Calu3 (cell line): ENCODE measurements at regions not wholly inside any gene's neighbourhood (a gene's known extent, or its start where the extent isn't known, plus 50 kb on each side); places are given as distances from the start of the nearest gene placed in this dataset.

ENCODE experiments used
- BruUV-seq: library from RNA; stranded (reverse); fragments of 400-500 nt; replicated peaks from 2 replicates; lab custom pipeline; 2021; lab: Mats Ljungman, UMichigan
- CTCF ChIA-PET: fragments of 300-600 bp; sonication (Branson Sonifier 250); formaldehyde crosslinking; loops from one replicate; lab custom pipeline; 2022; ENCODE audit warnings: antibody characterized with exemption; lab: Charles Lee
- DNase-seq: peaks from one replicate; pipeline ENCODE4 v3.0.0; 2022
- H3K27ac Mint-ChIP-seq: one replicate; pipeline ENCODE4 v1.8.0; 2022; ENCODE audit warnings: mixed read lengths; ENCODE audit not compliant: unreplicated experiment
- H3K27me3 Mint-ChIP-seq: one replicate; pipeline ENCODE4 v1.8.0; 2022; ENCODE audit warnings: mixed read lengths; ENCODE audit not compliant: unreplicated experiment
- H3K36me3 Mint-ChIP-seq: one replicate; pipeline ENCODE4 v1.8.0; 2022; ENCODE audit warnings: mild to moderate bottlenecking, moderate library complexity, mixed read lengths; ENCODE audit not compliant: insufficient read depth, unreplicated experiment
- H3K4me1 Mint-ChIP-seq: one replicate; pipeline ENCODE4 v1.8.0; 2022; ENCODE audit warnings: mild to moderate bottlenecking, low read depth, mixed read lengths; ENCODE audit not compliant: unreplicated experiment
- H3K4me3 Mint-ChIP-seq: one replicate; pipeline ENCODE4 v1.8.0; 2022; ENCODE audit warnings: mild to moderate bottlenecking, low read depth, moderate library complexity, mixed read lengths; ENCODE audit not compliant: unreplicated experiment
- H3K9me3 Mint-ChIP-seq: one replicate; pipeline ENCODE4 v1.8.0; 2022; ENCODE audit warnings: low read depth, mixed read lengths; ENCODE audit not compliant: unreplicated experiment
- intact Hi-C: fragments of 100-400 bp; cut with micrococcal nuclease; formaldehyde crosslinking; loops from one replicate; pipeline ENCODE4 v1.10.0; 2022; ENCODE audit not compliant: unreplicated experiment
- TF ChIP-seq, protein P1 (sequence below): fragments of 200-600 bp; IDR thresholded peaks from one replicate; pipeline ENCODE4 v1.8.0; 2022; ENCODE audit warnings: antibody characterized with exemption; ENCODE audit not compliant: unreplicated experiment

DNA sequence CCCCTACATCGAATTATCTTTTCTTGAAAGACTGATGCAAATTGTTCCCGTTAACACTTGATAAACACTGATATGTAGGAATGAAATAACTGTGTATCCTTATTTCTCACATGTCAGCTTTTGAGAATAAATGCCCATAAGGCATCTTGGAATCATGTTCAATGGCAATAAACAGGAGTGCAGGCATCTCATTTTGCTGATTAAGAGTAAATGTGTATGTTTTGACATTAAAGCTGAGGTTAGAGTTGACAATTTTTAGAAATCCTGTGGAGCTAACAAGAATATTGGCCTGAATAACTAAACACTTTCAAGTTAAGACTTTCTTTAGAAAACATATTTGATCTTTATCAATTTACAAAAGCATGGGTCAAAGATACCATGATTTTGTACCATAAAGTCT lies 646.2 kb upstream of the MIR17HG start:
- no peak overlapping the region for H3K4me3 Mint-ChIP-seq

DNA sequence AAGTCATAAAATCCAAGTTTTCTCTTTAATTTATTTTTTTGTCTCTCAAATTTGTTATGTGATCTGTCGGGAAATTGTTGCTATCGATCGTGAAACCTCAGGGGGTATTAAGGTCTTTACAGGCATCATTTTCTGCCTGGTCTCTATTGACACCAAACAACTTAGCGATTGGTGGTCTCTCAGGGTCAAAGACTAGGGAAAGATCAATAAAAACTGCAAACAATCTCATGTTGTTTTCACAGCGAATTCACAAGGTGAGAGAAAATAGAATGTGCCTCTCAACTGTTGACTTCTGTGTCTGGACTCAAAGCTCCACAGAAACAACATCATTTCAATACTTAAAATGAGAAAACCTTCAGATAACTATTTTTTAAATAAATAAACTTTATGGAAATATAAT lies 645.4 kb upstream of the MIR17HG start:
- CTCF ChIA-PET = no interaction called here
- intact Hi-C loops = no loop called here
- H3K27me3 Mint-ChIP-seq = no peaks in the 10 kb centered on the region
- no peak overlapping the region for H3K27ac Mint-ChIP-seq
- H3K36me3 Mint-ChIP-seq = no peaks in the 10 kb centered on the region
- no peaks in the 10 kb centered on the region for H3K4me1 Mint-ChIP-seq
- BruUV-seq = no TSS peak
- H3K9me3 Mint-ChIP-seq = no peaks in the 10 kb centered on the region
- DNase-seq = no peak
- H3K4me3 Mint-ChIP-seq = no peak overlapping the region
- TF ChIP-seq, protein P1, sequence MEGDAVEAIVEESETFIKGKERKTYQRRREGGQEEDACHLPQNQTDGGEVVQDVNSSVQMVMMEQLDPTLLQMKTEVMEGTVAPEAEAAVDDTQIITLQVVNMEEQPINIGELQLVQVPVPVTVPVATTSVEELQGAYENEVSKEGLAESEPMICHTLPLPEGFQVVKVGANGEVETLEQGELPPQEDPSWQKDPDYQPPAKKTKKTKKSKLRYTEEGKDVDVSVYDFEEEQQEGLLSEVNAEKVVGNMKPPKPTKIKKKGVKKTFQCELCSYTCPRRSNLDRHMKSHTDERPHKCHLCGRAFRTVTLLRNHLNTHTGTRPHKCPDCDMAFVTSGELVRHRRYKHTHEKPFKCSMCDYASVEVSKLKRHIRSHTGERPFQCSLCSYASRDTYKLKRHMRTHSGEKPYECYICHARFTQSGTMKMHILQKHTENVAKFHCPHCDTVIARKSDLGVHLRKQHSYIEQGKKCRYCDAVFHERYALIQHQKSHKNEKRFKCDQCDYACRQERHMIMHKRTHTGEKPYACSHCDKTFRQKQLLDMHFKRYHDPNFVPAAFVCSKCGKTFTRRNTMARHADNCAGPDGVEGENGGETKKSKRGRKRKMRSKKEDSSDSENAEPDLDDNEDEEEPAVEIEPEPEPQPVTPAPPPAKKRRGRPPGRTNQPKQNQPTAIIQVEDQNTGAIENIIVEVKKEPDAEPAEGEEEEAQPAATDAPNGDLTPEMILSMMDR = no peak

More for the DNA sequence above, 646.2 kb upstream of the MIR17HG start:
- Mint-ChIP-seq H3K36me3 (no peaks in the 10 kb centered on the region), H3K4me1 (no peaks in the 10 kb centered on the region), H3K27me3 (no peaks in the 10 kb centered on the region), H3K27ac (no peak overlapping the region), H3K9me3 (no peaks in the 10 kb centered on the region)
- DNase-seq = no peak
- TF ChIP-seq, protein P1 = no peak
- intact Hi-C loops = no loop called here
- CTCF ChIA-PET = no interaction called here
- BruUV-seq = no TSS peak

DNA sequence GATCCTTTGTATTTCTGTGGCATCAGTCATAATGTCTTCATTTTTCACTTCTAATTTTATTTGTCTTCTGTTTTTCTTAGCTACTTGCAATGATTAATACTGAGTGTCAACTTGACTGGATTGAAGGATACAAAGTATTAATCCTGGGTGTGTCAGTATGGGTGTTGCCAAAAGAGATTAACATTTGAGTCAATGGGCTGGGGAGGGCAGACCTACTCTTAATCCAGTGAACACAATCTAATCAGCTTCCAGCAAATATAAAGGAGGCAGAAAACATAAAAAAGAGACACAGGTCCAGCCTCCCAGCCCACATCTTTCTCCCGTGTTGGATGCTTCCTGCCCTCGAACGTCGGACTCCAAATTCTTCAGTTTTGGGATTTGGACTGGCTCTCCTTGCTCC lies 640.9 kb upstream of the MIR17HG start:
- TF ChIP-seq, protein P1 = no peak
- Mint-ChIP-seq H3K36me3 (no peaks in the 10 kb centered on the region), H3K27ac (no peak overlapping the region), H3K9me3 (no peaks in the 10 kb centered on the region), H3K4me3 (no peak overlapping the region), H3K27me3 (no peaks in the 10 kb centered on the region), H3K4me1 (no peaks in the 10 kb centered on the region)
- intact Hi-C loops = no loop called here
- no peak for DNase-seq
- CTCF ChIA-PET = no interaction called here
- BruUV-seq = no TSS peak

DNA sequence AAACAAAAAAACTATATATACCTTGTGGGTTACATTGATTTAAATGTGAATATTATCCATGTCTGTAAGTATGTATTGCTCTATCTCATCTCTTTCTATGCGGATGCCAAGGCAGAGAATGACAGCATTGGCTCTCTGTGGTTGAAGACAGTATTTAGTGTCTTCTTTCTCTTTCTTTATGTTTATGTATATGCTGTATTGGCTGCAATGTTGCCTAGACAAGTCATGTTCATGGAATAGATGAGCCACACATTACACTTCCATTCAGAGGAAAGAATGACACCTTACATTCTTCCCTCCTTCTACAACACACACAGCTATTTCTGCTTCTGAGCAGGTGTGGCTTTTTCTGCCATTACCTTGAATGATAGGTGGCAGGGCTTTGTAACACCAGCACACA lies 639.4 kb upstream of the MIR17HG start:
- no TSS peak for BruUV-seq
- H3K36me3 Mint-ChIP-seq = no peaks in the 10 kb centered on the region
- no peak overlapping the region for H3K27ac Mint-ChIP-seq
- H3K4me3 Mint-ChIP-seq = no peak overlapping the region
- TF ChIP-seq, protein P1 = no peak
- H3K27me3 Mint-ChIP-seq = no peaks in the 10 kb centered on the region
- intact Hi-C loops = no loop called here
- H3K4me1 Mint-ChIP-seq = no peaks in the 10 kb centered on the region
- CTCF ChIA-PET = no interaction called here
- H3K9me3 Mint-ChIP-seq = no peaks in the 10 kb centered on the region
- no peak for DNase-seq

DNA sequence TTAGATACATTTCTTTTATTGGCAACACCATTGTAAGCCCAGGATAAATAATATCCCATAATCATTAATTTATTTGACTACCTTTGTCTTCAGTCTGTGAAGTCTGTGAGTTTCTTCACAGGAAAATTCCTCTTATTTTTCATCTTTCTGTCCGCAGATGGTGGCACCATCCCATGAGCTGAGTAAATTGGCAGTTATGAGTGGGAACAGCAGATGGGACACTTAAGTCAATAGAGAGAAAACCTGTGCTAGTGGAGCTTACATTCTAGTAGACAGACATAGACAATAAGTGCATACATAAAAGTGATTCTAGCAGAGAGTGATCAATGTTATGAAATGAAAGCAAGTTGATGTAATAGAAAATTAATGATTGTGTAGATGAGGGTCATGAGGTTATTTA lies 638.2 kb upstream of the MIR17HG start:
- Mint-ChIP-seq H3K4me3 (no peak overlapping the region), H3K36me3 (no peaks in the 10 kb centered on the region), H3K27ac (no peak overlapping the region), H3K27me3 (no peaks in the 10 kb centered on the region), H3K9me3 (no peaks in the 10 kb centered on the region), H3K4me1 (no peaks in the 10 kb centered on the region)
- no TSS peak for BruUV-seq
- intact Hi-C loops = no loop called here
- TF ChIP-seq, protein P1 = no peak
- DNase-seq = no peak
- CTCF ChIA-PET = no interaction called here
